Upper lobe of left lung (tissue), 4 donors: ENCODE measurements at regions not wholly inside any gene's neighbourhood (a gene's known extent, or its start where the extent isn't known, plus 50 kb on each side); places are given as distances from the start of the nearest gene placed in this dataset.

ENCODE experiments used
- CTCF ChIP-seq, 6 experiments: fragments of 450-650 bp in 4 of 6; fragments of 200-600 bp in 2 of 6; sonication (generic) in 2 of 6; IDR thresholded peaks; one replicate each; pipeline ENCODE4 v1.5.1; 2016 to 2019; ENCODE audit warnings: antibody characterized with exemption in 6 of 6
- POLR2AphosphoS5 ChIP-seq, 2 donors: sonication (generic); formaldehyde crosslinking; IDR thresholded peaks; one replicate each; pipeline ENCODE4 v1.5.1; 2017; ENCODE audit warnings: antibody characterized with exemption in 2 of 2

- no peak for TF ChIP-seq CTCF (IDR thresholded peaks at IDR 0.05)
- no peak for TF ChIP-seq POLR2AphosphoS5 (IDR thresholded peaks at IDR 0.05)
Observed at GRCh38 chrX:42025861-42026260, 102.5 kb upstream of the CASK start.
